Upper lobe of right lung (tissue), 1 donor: ENCODE measurements at regions not wholly inside any gene's neighbourhood (a gene's known extent, or its start where the extent isn't known, plus 50 kb on each side); places are given as distances from the start of the nearest gene placed in this dataset.

Source experiments
- ATAC-seq: fragments of 200-7000 bp; cut with Tn5 transposase; one replicate; pipeline ENCODE4 v1.9.1; 2020; ENCODE audit warnings: mild to moderate bottlenecking, moderate library complexity
- DNase-seq: peaks from one replicate; pipeline ENCODE4 v3.0.0-alpha.2; 2020
- H3K27ac ChIP-seq: fragments of 200-600 bp; one replicate; pipeline ENCODE4 v1.8.0; 2022
- H3K27me3 ChIP-seq: fragments of 200-600 bp; one replicate; pipeline ENCODE4 v1.8.0; 2022; ENCODE audit warnings: mild to moderate bottlenecking
- H3K36me3 ChIP-seq: fragments of 200-600 bp; one replicate; pipeline ENCODE4 v1.8.0; 2022
- H3K4me1 ChIP-seq: fragments of 200-600 bp; one replicate; pipeline ENCODE4 v1.8.0; 2022
- H3K4me3 ChIP-seq: fragments of 200-600 bp; one replicate; pipeline ENCODE4 v1.8.0; 2022; ENCODE audit warnings: mild to moderate bottlenecking
- H3K9me3 ChIP-seq: fragments of 200-600 bp; one replicate; pipeline ENCODE4 v1.8.0; 2022
- intact Hi-C: fragments of 100-400 bp; cut with DNase I; formaldehyde crosslinking; loops from one replicate; pipeline ENCODE4 v1.11.0; 2022
- TF ChIP-seq, protein P1 (sequence below): fragments of 200-600 bp; IDR thresholded peaks from one replicate; pipeline ENCODE4 v1.8.0; 2022; ENCODE audit warnings: antibody characterized with exemption
- donor health status: DM: no; HTN: yes; CAD: no; lungs with severe emphysema.

DNA sequence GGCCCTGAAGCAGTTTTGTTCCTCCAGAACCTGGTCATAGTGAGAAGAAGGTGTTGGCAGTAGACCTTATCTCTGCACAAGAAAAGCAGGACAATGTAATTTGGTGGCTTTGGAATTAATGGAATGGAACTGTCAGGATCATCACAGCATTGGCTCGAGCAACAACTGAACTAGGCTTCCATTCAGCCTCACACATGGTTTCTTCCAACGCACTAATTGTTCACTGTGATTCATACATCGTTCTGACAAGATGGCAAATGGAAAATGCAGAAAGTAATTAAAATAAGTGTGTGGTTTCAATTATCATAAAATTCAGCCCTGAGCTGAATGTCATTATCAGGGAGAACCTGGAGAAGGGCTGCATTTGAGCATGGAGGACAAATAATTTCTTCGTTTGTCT, 80.6 kb downstream of the MFSD1 start:
- H3K4me3 ChIP-seq: no peak overlapping the region
- H3K27ac ChIP-seq: no peak overlapping the region
- no peaks in the 10 kb centered on the region for H3K36me3 ChIP-seq
- DNase-seq (no peak), ATAC-seq (no peak)
- H3K4me1 ChIP-seq: no peaks in the 10 kb centered on the region
- TF ChIP-seq, protein P1, sequence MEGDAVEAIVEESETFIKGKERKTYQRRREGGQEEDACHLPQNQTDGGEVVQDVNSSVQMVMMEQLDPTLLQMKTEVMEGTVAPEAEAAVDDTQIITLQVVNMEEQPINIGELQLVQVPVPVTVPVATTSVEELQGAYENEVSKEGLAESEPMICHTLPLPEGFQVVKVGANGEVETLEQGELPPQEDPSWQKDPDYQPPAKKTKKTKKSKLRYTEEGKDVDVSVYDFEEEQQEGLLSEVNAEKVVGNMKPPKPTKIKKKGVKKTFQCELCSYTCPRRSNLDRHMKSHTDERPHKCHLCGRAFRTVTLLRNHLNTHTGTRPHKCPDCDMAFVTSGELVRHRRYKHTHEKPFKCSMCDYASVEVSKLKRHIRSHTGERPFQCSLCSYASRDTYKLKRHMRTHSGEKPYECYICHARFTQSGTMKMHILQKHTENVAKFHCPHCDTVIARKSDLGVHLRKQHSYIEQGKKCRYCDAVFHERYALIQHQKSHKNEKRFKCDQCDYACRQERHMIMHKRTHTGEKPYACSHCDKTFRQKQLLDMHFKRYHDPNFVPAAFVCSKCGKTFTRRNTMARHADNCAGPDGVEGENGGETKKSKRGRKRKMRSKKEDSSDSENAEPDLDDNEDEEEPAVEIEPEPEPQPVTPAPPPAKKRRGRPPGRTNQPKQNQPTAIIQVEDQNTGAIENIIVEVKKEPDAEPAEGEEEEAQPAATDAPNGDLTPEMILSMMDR: no peak
- no peaks in the 10 kb centered on the region for H3K27me3 ChIP-seq
- H3K9me3 ChIP-seq: no peaks in the 10 kb centered on the region
- intact Hi-C loops: no loop called here

DNA sequence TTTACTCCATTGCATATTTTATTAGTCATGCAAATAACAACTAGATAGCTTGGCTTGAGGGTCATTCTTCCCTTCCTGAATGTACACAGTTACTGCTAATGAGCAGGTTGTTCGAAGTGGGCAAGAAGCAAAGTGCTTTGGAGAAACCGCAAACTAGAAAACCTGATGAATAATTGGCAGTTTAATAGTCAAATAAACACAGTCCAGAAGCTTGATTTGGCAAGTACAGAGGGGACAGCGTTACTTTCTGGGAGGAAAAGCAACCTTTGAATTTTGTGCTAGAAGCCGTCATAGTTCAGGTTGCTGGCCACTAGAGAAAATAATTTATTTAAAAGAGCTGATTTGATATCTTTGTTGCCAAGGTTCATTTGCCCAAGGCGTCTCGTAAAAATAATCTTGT, 94.9 kb downstream of the MFSD1 start:
- Histone ChIP-seq H3K9me3 (no peaks in the 10 kb centered on the region), H3K27me3 (no peaks in the 10 kb centered on the region), H3K36me3 (no peaks in the 10 kb centered on the region), H3K27ac (no peak overlapping the region), H3K4me1 (no peaks in the 10 kb centered on the region), H3K4me3 (no peak overlapping the region)
- ATAC-seq: no peak
- intact Hi-C loops: no loop called here
- TF ChIP-seq, protein P1: no peak
- DNase-seq: no peak

DNA sequence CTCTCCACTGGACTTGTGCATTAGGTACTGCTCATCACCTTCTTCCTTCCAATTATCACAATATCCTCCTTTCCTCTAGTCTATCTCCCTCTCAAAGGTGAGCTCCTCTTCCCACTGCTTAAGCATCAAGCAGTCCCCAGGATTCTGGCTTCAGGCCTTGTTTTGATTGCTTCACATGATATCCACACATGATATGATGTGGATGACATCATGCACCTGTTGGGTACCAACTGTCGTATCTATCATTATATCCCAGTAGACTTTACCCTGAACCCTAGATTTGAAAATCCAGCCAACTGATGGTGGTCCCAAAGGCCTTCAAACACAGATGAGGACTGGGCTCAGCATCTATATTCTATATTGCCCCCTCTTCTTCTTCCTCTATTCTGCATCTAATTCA, 104.9 kb downstream of the MFSD1 start:
- Histone ChIP-seq H3K9me3 (no peaks in the 10 kb centered on the region), H3K27ac (no peak overlapping the region), H3K36me3 (no peaks in the 10 kb centered on the region), H3K4me3 (no peak overlapping the region), H3K27me3 (no peaks in the 10 kb centered on the region), H3K4me1 (no peaks in the 10 kb centered on the region)
- intact Hi-C loops: no loop called here
- no peak for ATAC-seq
- DNase-seq: no peak
- TF ChIP-seq, protein P1: no peak

DNA sequence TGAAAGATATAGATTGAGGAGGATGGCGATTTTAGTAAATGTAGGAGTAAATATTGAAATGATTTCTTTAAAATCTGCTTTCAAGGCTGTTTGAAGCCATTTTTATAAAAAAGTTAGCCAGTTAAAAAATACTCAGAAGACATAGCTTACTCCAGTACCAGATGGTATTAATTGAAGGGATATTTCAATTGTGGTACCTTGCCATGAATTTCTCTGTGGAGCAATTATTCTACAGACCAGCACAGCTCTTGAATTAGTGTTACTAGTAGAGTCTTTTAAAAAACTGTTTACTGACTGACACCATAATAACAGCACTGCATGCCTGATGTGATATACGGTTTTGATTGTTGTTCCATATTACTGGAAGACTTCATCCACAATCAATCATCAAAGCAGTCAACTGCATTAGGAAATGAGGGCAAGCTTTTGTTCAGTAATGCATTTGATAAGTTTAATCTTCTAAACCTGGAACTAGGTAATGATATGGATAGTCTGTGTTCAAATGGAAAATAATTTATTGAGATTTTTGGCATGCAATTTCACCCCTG, 106.4 kb downstream of the MFSD1 start:
- intact Hi-C loops: no loop called here
- Histone ChIP-seq H3K4me1 (no peaks in the 10 kb centered on the region), H3K27me3 (no peaks in the 10 kb centered on the region), H3K4me3 (no peak overlapping the region), H3K36me3 (no peaks in the 10 kb centered on the region), H3K9me3 (no peaks in the 10 kb centered on the region), H3K27ac (no peak overlapping the region)
- DNase-seq (no peak), ATAC-seq (no peak)
- TF ChIP-seq, protein P1: no peak

DNA sequence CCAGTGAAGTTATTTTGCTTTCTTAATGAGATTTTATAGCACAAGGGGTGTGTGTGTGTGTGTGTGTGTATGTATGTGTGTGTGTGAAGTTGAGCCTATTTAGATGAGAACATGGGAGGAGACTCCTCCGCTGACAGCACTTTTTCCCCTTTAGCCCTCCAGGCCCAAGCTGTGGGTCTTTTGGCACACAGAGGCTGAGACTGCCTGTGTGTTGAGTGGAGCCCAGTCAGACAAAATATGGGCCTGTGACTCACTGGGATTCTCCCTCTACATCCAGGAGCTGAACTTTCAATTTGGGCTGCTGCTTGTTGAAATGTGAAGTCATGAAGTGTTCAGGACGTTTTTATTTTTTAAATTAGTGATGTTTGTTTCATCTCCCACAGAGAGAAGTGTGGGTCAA, 108.0 kb downstream of the MFSD1 start:
- intact Hi-C loops: no loop called here

More for the DNA sequence above, 108.0 kb downstream of the MFSD1 start:
- ATAC-seq (no peak), DNase-seq (no peak)
- TF ChIP-seq, protein P1: no peak
- Histone ChIP-seq H3K4me1 (no peaks in the 10 kb centered on the region), H3K27ac (no peak overlapping the region), H3K27me3 (no peaks in the 10 kb centered on the region), H3K4me3 (no peak overlapping the region), H3K9me3 (no peaks in the 10 kb centered on the region), H3K36me3 (no peaks in the 10 kb centered on the region)
